ENCODE measurements at regions not wholly inside any gene's neighbourhood (a gene's known extent, or its start where the extent isn't known, plus 50 kb on each side); places are given as distances from the start of the nearest gene placed in this dataset.
"Not testable (repeated sequence)": the region's sequence is repeated elsewhere in the genome, so short reads cannot be mapped to it uniquely, and the experiment has no call there.

GRCh38 chr15:22134941-22135566 is 54.7 kb downstream of the OR4M2 start:
- CTCF ChIA-PET (ENCODE audit: partially characterized antibody); H3K27me3 Mint-ChIP-seq; H3K4me1 Mint-ChIP-seq; POLR2A ChIA-PET (ENCODE audit: partially characterized antibody); H3K4me1 ChIP-seq (ENCODE audit: insufficient read depth, low read length); DNase-seq; H3K9me3 ChIP-seq (ENCODE audit: control insufficient read depth in 1 of 2, low read length in 2 of 2); H3K9me3 Mint-ChIP-seq; intact Hi-C loops (cut with micrococcal nuclease); H3K36me3 ChIP-seq (ENCODE audit: insufficient read depth, low read length); H3K36me3 Mint-ChIP-seq; H3K27ac ChIP-seq (ENCODE audit: low read depth, low read length); H3K4me3 Mint-ChIP-seq; H3K27ac Mint-ChIP-seq; H3K4me3 ChIP-seq (ENCODE audit: low read length in 2 of 2); H3K27me3 ChIP-seq (ENCODE audit: insufficient read depth, low read length): not testable (repeated sequence)

GRCh38 chr15:22137572-22137971 is 57.2 kb downstream of the OR4M2 start:
- intact Hi-C loops (cut with micrococcal nuclease): not testable (repeated sequence)

DNA sequence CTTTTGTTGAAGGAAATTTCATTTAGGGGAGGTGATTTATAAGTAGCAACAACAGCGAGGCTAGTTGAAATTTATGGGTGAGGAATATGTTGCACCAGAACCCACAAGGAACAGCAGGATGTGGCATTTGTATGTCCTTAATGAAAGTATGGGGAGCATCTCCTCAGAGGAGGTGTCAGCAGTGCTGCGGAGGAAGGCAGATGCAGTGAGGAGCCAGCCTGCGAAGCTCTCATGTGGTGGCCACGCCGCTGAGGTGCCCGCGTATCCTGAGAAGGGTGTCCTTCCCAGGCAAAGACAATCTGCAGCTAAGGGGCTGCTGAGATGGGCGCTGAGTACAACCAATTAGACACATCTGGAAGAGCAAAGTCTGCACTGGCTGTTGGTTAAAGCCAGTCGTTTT is 60.8 kb downstream of the OR4M2 start:
- H3K9me3 Mint-ChIP-seq; CTCF ChIA-PET (ENCODE audit: partially characterized antibody); H3K27ac Mint-ChIP-seq: not testable (repeated sequence)

More at GRCh38 chr15:22137572-22137971, 57.2 kb downstream of the OR4M2 start:
- H3K27ac Mint-ChIP-seq; H3K4me1 ChIP-seq (ENCODE audit: insufficient read depth, low read length); H3K27me3 Mint-ChIP-seq; H3K9me3 Mint-ChIP-seq; H3K36me3 Mint-ChIP-seq; DNase-seq; CTCF ChIA-PET (ENCODE audit: partially characterized antibody); H3K4me3 Mint-ChIP-seq; H3K27ac ChIP-seq (ENCODE audit: low read depth, low read length); H3K36me3 ChIP-seq (ENCODE audit: insufficient read depth, low read length); POLR2A ChIA-PET (ENCODE audit: partially characterized antibody); H3K9me3 ChIP-seq (ENCODE audit: control insufficient read depth in 1 of 2, low read length in 2 of 2); H3K4me1 Mint-ChIP-seq; H3K27me3 ChIP-seq (ENCODE audit: insufficient read depth, low read length); H3K4me3 ChIP-seq (ENCODE audit: low read length in 2 of 2): not testable (repeated sequence)

GRCh38 chr15:22148109-22148508 is 67.8 kb downstream of the OR4M2 start:
- H3K27ac ChIP-seq (ENCODE audit: low read depth, low read length); H3K4me3 Mint-ChIP-seq; H3K27ac Mint-ChIP-seq; DNase-seq; H3K4me3 ChIP-seq (ENCODE audit: low read length in 2 of 2); intact Hi-C loops (cut with micrococcal nuclease); POLR2A ChIA-PET (ENCODE audit: partially characterized antibody); H3K4me1 ChIP-seq (ENCODE audit: insufficient read depth, low read length); H3K27me3 Mint-ChIP-seq; CTCF ChIA-PET (ENCODE audit: partially characterized antibody); H3K36me3 Mint-ChIP-seq; H3K4me1 Mint-ChIP-seq; H3K9me3 Mint-ChIP-seq; H3K27me3 ChIP-seq (ENCODE audit: insufficient read depth, low read length); H3K9me3 ChIP-seq (ENCODE audit: control insufficient read depth in 1 of 2, low read length in 2 of 2); H3K36me3 ChIP-seq (ENCODE audit: insufficient read depth, low read length): not testable (repeated sequence)

More for the DNA sequence above, 60.8 kb downstream of the OR4M2 start:
- H3K27ac ChIP-seq (ENCODE audit: low read depth, low read length); H3K4me3 Mint-ChIP-seq; POLR2A ChIA-PET (ENCODE audit: partially characterized antibody); H3K27me3 Mint-ChIP-seq; H3K36me3 Mint-ChIP-seq; DNase-seq; H3K36me3 ChIP-seq (ENCODE audit: insufficient read depth, low read length); H3K4me1 Mint-ChIP-seq; H3K4me3 ChIP-seq (ENCODE audit: low read length in 2 of 2); H3K27me3 ChIP-seq (ENCODE audit: insufficient read depth, low read length); H3K4me1 ChIP-seq (ENCODE audit: insufficient read depth, low read length); intact Hi-C loops (cut with micrococcal nuclease); H3K9me3 ChIP-seq (ENCODE audit: control insufficient read depth in 1 of 2, low read length in 2 of 2): not testable (repeated sequence)

DNA sequence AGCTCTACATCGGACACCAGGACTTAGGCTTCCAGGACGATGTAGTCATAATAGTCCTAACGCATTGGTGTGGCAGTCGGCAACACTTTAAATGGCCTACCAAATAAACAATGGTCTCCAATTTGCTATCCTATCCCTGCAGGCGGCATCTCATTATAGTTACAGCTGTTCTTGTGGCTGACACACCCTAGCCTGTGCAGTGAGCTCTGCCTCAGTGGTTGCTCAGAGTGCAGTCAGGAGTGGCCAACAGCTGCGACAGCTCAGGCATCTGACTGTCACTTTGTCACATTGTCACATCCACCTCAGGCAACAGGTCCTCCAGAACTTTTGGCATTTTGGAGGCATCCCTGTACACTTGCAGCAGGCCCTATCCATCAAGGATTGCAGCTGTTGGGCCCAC is 77.9 kb downstream of the OR4M2 start:
- H3K9me3 Mint-ChIP-seq; CTCF ChIA-PET (ENCODE audit: partially characterized antibody); intact Hi-C loops (cut with micrococcal nuclease): not testable (repeated sequence)

DNA sequence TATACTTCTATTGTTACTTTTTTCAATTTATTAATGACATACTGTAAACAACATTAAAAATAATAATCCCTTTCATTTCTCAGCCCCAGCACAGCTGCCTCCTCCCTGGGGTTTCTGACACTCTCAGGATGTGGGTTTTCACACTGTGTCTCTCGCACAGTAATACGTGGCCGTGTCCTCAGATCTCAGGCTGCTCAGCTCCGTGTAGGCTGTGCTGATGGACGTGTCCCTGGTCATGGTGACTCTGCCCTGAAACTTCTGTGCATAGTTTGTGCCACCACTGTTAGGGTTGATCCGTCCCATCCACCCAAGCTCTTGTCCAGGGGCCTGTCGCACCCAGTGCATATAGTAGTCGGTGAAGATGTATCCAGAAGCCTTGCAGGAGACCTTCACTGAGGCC is 80.0 kb downstream of the OR4M2 start:
- H3K27me3 Mint-ChIP-seq; H3K9me3 ChIP-seq (ENCODE audit: control insufficient read depth in 1 of 2, low read length in 2 of 2); H3K9me3 Mint-ChIP-seq; intact Hi-C loops (cut with micrococcal nuclease); H3K4me1 Mint-ChIP-seq; POLR2A ChIA-PET (ENCODE audit: partially characterized antibody); H3K27ac Mint-ChIP-seq; H3K4me3 Mint-ChIP-seq; H3K36me3 Mint-ChIP-seq; H3K27me3 ChIP-seq (ENCODE audit: insufficient read depth, low read length); CTCF ChIA-PET (ENCODE audit: partially characterized antibody); H3K4me3 ChIP-seq (ENCODE audit: low read length in 2 of 2); H3K4me1 ChIP-seq (ENCODE audit: insufficient read depth, low read length); H3K36me3 ChIP-seq (ENCODE audit: insufficient read depth, low read length); H3K27ac ChIP-seq (ENCODE audit: low read depth, low read length); DNase-seq: not testable (repeated sequence)

More for the DNA sequence above, 77.9 kb downstream of the OR4M2 start:
- H3K4me3 Mint-ChIP-seq; H3K9me3 ChIP-seq (ENCODE audit: control insufficient read depth in 1 of 2, low read length in 2 of 2); H3K4me1 Mint-ChIP-seq; H3K27ac ChIP-seq (ENCODE audit: low read depth, low read length); H3K27ac Mint-ChIP-seq; H3K4me1 ChIP-seq (ENCODE audit: insufficient read depth, low read length); H3K36me3 ChIP-seq (ENCODE audit: insufficient read depth, low read length); H3K27me3 ChIP-seq (ENCODE audit: insufficient read depth, low read length); H3K27me3 Mint-ChIP-seq; H3K36me3 Mint-ChIP-seq; DNase-seq; H3K4me3 ChIP-seq (ENCODE audit: low read length in 2 of 2); POLR2A ChIA-PET (ENCODE audit: partially characterized antibody): not testable (repeated sequence)

GRCh38 chr15:22160741-22161140 is 80.4 kb downstream of the OR4M2 start:
- H3K9me3 ChIP-seq (ENCODE audit: control insufficient read depth in 1 of 2, low read length in 2 of 2); CTCF ChIA-PET (ENCODE audit: partially characterized antibody); intact Hi-C loops (cut with micrococcal nuclease); H3K27me3 Mint-ChIP-seq; H3K27me3 ChIP-seq (ENCODE audit: insufficient read depth, low read length); POLR2A ChIA-PET (ENCODE audit: partially characterized antibody); H3K27ac Mint-ChIP-seq; H3K9me3 Mint-ChIP-seq; H3K36me3 Mint-ChIP-seq; H3K27ac ChIP-seq (ENCODE audit: low read depth, low read length); H3K4me1 ChIP-seq (ENCODE audit: insufficient read depth, low read length); H3K4me3 ChIP-seq (ENCODE audit: low read length in 2 of 2); H3K4me3 Mint-ChIP-seq; DNase-seq; H3K36me3 ChIP-seq (ENCODE audit: insufficient read depth, low read length); H3K4me1 Mint-ChIP-seq: not testable (repeated sequence)

GRCh38 chr15:22161398-22161797 is 81.1 kb downstream of the OR4M2 start:
- H3K27ac ChIP-seq (ENCODE audit: low read depth, low read length); POLR2A ChIA-PET (ENCODE audit: partially characterized antibody); H3K27me3 Mint-ChIP-seq; H3K4me1 Mint-ChIP-seq; H3K36me3 ChIP-seq (ENCODE audit: insufficient read depth, low read length); intact Hi-C loops (cut with micrococcal nuclease); H3K4me3 Mint-ChIP-seq; H3K27me3 ChIP-seq (ENCODE audit: insufficient read depth, low read length); CTCF ChIA-PET (ENCODE audit: partially characterized antibody); H3K4me1 ChIP-seq (ENCODE audit: insufficient read depth, low read length); H3K4me3 ChIP-seq (ENCODE audit: low read length in 2 of 2); H3K36me3 Mint-ChIP-seq; H3K9me3 Mint-ChIP-seq; DNase-seq; H3K27ac Mint-ChIP-seq; H3K9me3 ChIP-seq (ENCODE audit: control insufficient read depth in 1 of 2, low read length in 2 of 2): not testable (repeated sequence)
